ENCODE measurements at regions not wholly inside any gene's neighbourhood (a gene's known extent, or its start where the extent isn't known, plus 50 kb on each side); places are given as distances from the start of the nearest gene placed in this dataset.

DNA sequence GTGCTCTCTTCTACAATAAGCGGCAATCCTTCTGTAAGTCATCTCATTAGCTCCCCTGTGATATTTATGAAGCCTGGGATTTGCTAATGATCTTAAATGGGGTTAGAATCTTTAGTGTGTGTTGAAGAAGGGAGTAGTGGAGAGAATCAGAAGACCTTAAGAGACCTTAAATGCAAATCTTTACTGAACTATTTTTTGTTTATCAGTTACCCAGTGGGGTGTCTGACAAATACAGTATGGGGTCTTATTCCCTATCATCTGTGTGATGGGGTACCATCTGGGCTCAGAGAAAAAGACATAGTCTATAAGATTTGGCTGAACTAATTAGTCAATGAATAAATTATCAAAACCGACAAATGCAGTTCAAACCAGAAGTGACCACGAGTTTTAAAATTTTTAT lies 378.4 kb upstream of the SGCD start:
- TF ChIP-seq, protein P1, sequence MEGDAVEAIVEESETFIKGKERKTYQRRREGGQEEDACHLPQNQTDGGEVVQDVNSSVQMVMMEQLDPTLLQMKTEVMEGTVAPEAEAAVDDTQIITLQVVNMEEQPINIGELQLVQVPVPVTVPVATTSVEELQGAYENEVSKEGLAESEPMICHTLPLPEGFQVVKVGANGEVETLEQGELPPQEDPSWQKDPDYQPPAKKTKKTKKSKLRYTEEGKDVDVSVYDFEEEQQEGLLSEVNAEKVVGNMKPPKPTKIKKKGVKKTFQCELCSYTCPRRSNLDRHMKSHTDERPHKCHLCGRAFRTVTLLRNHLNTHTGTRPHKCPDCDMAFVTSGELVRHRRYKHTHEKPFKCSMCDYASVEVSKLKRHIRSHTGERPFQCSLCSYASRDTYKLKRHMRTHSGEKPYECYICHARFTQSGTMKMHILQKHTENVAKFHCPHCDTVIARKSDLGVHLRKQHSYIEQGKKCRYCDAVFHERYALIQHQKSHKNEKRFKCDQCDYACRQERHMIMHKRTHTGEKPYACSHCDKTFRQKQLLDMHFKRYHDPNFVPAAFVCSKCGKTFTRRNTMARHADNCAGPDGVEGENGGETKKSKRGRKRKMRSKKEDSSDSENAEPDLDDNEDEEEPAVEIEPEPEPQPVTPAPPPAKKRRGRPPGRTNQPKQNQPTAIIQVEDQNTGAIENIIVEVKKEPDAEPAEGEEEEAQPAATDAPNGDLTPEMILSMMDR (conservative IDR thresholded peaks at IDR 0.05): no peak
- H3K27ac ChIP-seq: no peak overlapping the region

DNA sequence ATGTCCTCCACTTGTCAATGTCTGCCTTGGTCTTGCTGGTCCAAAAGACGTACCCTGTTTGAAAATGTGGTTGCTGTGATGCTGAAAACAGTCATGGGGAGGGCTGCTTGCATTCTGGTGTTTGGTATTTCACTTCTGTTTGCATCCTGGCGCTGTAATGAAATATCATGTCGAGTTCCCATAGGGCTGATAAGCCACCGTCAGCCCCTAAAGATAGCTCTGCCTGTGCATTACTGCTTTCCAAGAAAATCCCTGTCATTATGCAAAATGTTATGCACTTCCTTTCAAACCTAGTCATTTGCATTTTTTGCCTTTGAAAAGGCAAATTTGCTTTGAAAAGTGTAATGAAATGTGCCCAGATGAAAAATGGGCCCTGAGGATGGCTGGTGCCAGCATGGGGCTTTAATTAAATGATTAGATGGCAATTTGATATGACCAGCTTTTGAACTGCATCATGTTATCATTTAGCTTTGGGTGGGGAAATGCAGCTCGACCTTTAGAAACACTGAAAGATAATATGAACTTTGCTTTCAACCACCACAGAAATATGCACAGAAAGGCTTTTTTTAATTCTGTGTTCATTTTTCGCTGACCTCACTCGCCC lies 374.4 kb upstream of the SGCD start:
- no peak overlapping the region for H3K27ac ChIP-seq
- TF ChIP-seq, protein P1 (conservative IDR thresholded peaks at IDR 0.05): no peak

DNA sequence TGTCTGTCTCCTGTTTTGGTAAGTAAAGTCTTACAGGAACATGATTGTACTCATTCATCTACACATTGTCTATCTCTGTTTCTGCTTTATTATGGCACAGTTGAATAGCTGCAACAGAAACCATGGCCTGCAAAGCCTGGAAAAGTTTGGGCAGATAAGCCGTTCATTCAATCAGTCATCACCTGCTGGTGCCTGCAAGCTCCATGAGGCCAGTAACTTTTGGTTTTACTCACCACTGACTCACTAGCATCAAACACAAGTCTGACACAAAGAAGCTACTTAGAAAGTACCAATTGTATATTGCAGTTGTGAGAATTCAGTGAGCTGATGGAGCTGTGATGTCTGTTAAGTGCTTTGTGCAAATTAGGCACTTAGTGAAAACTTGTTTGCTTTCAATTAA lies 373.6 kb upstream of the SGCD start:
- TF ChIP-seq, protein P1 (conservative IDR thresholded peaks at IDR 0.05): no peak
- no peak overlapping the region for H3K27ac ChIP-seq

DNA sequence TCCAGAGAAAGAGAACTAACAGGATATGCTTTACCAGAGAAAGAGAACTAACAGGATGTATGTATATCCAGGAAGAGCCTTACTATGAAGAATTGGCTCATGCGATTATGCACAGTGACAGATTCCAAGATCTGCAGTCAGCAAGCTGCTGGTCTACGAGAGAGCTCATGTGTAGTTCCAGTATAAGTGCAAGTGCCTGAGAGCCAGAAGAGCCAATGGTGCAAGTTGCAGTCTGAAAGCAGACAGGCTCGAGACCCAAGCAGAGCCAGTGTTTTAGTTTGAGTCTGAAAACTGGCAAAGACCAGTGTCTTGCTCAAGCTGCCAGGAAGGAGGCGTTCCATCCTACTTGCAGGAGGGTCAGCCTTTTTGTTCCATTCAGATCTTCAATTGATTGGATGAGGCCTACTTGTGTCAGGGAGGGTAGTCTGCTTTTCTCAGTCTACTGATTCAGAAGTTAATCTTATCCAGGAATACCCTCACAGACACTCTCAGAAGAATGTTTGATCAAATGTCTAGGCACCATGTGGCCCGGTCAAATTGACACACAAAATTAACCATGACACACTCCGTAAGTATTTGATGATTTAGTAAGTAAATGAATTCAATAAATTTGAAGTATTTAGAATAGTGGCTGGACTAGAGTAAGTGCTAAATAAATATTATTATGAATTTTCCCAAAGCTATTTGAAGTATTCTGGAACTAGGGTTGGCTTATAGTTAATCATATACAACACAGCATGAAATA lies 372.1 kb upstream of the SGCD start:
- TF ChIP-seq, protein P1 (conservative IDR thresholded peaks at IDR 0.05): no peak
- no peak overlapping the region for H3K27ac ChIP-seq

DNA sequence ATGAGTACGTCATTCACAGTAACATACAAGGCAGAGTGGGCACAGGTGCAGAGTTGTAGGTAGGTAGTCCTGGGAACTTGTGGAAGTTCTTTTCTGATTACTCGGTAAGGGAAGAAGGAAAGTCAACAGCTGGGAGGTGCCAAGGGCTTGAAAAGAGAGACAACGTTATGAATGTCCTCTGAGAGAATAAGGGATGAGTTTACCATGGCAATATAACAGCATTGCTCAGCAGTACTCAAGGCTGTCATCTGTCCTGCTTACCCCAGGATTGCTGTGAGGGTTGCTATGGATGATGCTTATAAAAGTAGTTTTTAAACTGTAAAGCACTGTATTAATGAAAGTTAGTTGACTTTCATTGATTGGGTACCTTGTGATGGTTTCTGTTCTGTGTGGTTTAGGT lies 369.1 kb upstream of the SGCD start:
- H3K27ac ChIP-seq: no peak overlapping the region
- TF ChIP-seq, protein P1 (conservative IDR thresholded peaks at IDR 0.05): no peak

DNA sequence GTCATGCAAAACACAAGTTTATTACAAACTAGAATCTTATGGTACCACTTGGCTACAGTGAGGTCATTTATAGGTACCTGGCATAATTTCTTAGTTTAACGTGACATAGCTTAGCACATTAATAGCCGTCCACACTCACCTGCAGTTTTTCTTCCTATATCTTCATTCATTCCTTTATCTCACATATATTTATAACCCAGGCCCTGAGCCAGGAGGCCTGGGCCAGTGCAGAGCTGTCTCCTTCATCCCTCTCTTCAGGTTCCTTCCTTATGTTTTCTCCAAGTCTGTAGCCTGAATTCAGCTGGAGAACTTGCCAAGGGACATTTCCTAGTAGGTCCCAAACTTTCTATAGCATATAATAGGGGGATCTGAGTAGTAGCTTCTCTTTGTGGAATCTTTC lies 367.9 kb upstream of the SGCD start:
- TF ChIP-seq, protein P1 (conservative IDR thresholded peaks at IDR 0.05): no peak
- H3K27ac ChIP-seq: no peak overlapping the region

DNA sequence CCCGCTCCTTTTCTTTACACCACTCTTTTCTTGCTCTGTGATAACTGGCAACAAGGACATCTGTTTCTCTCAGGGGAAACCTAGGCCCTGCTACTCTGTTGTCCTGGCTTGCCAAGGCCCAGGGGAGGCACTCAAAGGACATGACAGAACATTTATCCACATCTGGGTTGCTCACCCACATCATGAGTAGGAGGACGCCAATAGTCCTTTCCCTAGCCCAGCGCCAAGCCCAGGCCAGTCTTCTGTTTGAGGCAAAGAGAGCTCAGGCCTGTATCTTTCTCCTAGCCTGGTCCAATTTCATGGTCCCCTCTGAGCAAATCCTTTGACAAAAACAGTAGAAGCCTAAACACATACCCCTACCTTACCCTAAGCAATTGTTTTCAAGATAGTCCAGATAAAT lies 366.8 kb upstream of the SGCD start:
- TF ChIP-seq, protein P1 (conservative IDR thresholded peaks at IDR 0.05): no peak
- no peak overlapping the region for H3K27ac ChIP-seq
